GM21423 (cell line): ENCODE measurements at regions not wholly inside any gene's neighbourhood (a gene's known extent, or its start where the extent isn't known, plus 50 kb on each side); places are given as distances from the start of the nearest gene placed in this dataset.
"Not testable (repeated sequence)": the region's sequence is repeated elsewhere in the genome, so short reads cannot be mapped to it uniquely, and the experiment has no call there.

Experiments
- ATAC-seq: cut with Tn5 transposase; IDR thresholded peaks from one replicate; pipeline ENCODE4 v1.9.1; 2021; ENCODE audit warnings: mild to moderate bottlenecking, moderate library complexity; ENCODE audit not compliant: unreplicated experiment

GRCh38 chr1:206311611-206312273 is 108.4 kb downstream of the SRGAP2 start:
- ATAC-seq = not testable (repeated sequence)

GRCh38 chr1:206312274-206312665 is 108.9 kb downstream of the SRGAP2 start:
- not testable (repeated sequence) for ATAC-seq

- ATAC-seq = not testable (repeated sequence)
Observed at GRCh38 chr1:206314951-206315636, 111.8 kb downstream of the SRGAP2 start.

GRCh38 chr1:206316901-206317300 is 113.6 kb downstream of the SRGAP2 start:
- ATAC-seq = not testable (repeated sequence)

- not testable (repeated sequence) for ATAC-seq
Observed at GRCh38 chr1:206317878-206318514, 114.7 kb downstream of the SRGAP2 start.

- not testable (repeated sequence) for ATAC-seq
Observed at GRCh38 chr1:206320227-206320626, 116.9 kb downstream of the SRGAP2 start.

GRCh38 chr1:206326159-206326939 is 123.0 kb downstream of the SRGAP2 start:
- not testable (repeated sequence) for ATAC-seq

- not testable (repeated sequence) for ATAC-seq
Observed at GRCh38 chr1:206331597-206331996, 128.3 kb downstream of the SRGAP2 start.

GRCh38 chr1:206333316-206333715 is 130.0 kb downstream of the SRGAP2 start:
- not testable (repeated sequence) for ATAC-seq

GRCh38 chr1:206333897-206334296 is 130.6 kb downstream of the SRGAP2 start:
- ATAC-seq = not testable (repeated sequence)

GRCh38 chr1:206334481-206334880 is 131.1 kb downstream of the SRGAP2 start:
- ATAC-seq = not testable (repeated sequence)

- ATAC-seq = not testable (repeated sequence)
Observed at GRCh38 chr1:206335162-206335561, 131.8 kb downstream of the SRGAP2 start.

GRCh38 chr1:206335875-206336846 is 132.8 kb downstream of the SRGAP2 start:
- ATAC-seq = not testable (repeated sequence)

GRCh38 chr1:206337024-206337423 is 133.3 kb upstream of the IKBKE start:
- ATAC-seq = not testable (repeated sequence)

GRCh38 chr1:206350493-206351275 is 119.6 kb upstream of the IKBKE start:
- not testable (repeated sequence) for ATAC-seq

- ATAC-seq = not testable (repeated sequence)
Observed at GRCh38 chr1:206351276-206352052, 118.8 kb upstream of the IKBKE start.

- ATAC-seq = peak; percentile 56
Observed at GRCh38 chr1:206356310-206356709, 114.0 kb upstream of the IKBKE start.

GRCh38 chr1:206357962-206358361 is 112.3 kb upstream of the IKBKE start:
- ATAC-seq = peak; percentile 58
